AG04450 (cell line): ENCODE measurements at regions not wholly inside any gene's neighbourhood (a gene's known extent, or its start where the extent isn't known, plus 50 kb on each side); places are given as distances from the start of the nearest gene placed in this dataset.
"Not testable (repeated sequence)": the region's sequence is repeated elsewhere in the genome, so short reads cannot be mapped to it uniquely, and the experiment has no call there.

Experiments
- CTCF ChIA-PET: fragments of 300-600, 350-600 bp; formaldehyde crosslinking; extraction: SDS; loops from one replicate; lab custom pipeline; 2022; ENCODE audit warnings: antibody characterized with exemption, inconsistent platforms; lab: Charles Lee
- POLR2A ChIA-PET: fragments of 350-600 bp; formaldehyde crosslinking; extraction: SDS; loops from one replicate; lab custom pipeline; 2021; ENCODE audit warnings: antibody characterized with exemption, inconsistent platforms; lab: Yijun Ruan, JAX
- DNase-seq: peaks from one replicate; pipeline ENCODE4 v3.0.0-alpha.2; 2011; ENCODE audit warnings: low read depth, low spot score
- H3K27ac ChIP-seq: one replicate; pipeline ENCODE4 v1.5.1; 2012; ENCODE audit warnings: low read depth, low read length, control low read depth
- H3K27me3 ChIP-seq: one replicate; pipeline ENCODE4 v1.6.0; 2012; ENCODE audit warnings: low read length; ENCODE audit not compliant: control insufficient read depth, insufficient read depth
- H3K4me3 ChIP-seq: 2 replicates; pipeline ENCODE4 v1.5.1; 2011; ENCODE audit warnings: mild to moderate bottlenecking, low read depth, low read length, control low read depth
- H3K9me3 ChIP-seq: 2 replicates; pipeline ENCODE4 v1.5.1; 2012; ENCODE audit warnings: low read length; ENCODE audit not compliant: control insufficient read depth, insufficient read depth
- CTCF ChIP-seq: IDR thresholded peaks from 2 replicates; pipeline ENCODE4 v1.5.1; 2011; ENCODE audit warnings: low read depth, low read length, control low read depth, inconsistent platforms

DNA sequence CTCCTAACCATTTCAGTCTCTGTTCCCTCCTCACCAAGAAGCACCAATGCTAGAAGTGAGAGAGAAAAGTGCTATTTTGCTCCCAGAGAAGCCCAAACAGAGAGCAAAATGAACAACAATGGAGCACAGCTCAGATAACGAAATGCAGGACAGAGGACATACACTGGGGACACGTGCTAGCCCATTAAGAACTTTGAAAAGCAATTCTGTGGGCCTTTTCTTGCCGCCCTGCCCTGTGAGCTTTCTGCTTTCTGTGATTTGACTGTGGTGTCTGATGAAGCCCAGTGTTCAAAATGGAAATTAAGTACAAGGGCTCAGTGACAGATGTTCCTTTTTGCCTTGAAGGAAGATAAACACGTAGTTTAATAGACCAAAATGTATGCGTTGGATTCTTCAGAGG, 130.8 kb downstream of the S1PR1 start:
- POLR2A ChIA-PET: no interaction called here
- no peaks in the 10 kb centered on the region for H3K9me3 ChIP-seq
- no peaks in the 10 kb centered on the region for H3K27me3 ChIP-seq
- CTCF ChIA-PET: interaction anchor here (2.3 to 3.6 kb wide), 2 partner anchors 10 to 58 kb away, joined by 15 to 28 read pairs; no protein-coding TSS in a partner anchor
- no peak for TF ChIP-seq CTCF
- H3K27ac ChIP-seq: no peak overlapping the region
- no peak overlapping the region for H3K4me3 ChIP-seq
- DNase-seq: no peak

DNA sequence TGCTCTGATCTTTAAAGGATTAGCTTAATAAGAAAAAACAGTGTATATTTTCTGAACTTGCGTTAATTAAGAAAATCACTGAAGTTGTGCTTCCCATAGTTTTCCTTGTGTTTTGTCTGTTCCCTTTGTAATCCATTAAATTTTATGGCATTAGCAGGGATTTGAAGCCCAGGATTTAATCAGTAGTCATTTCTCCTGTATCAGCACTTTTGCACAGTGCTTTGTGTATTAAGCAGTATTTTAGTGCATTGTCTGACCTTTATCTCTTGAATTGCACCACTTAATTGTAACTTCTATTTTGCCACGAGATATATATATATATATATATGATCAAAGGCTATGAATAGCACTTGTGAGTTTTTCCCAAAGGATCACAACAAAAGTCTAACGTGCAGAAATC, 133.7 kb downstream of the S1PR1 start:
- POLR2A ChIA-PET: interaction anchor here (0.7 kb wide), 1 partner anchor 17 kb away, joined by 4 read pairs; no protein-coding TSS in a partner anchor

DNA sequence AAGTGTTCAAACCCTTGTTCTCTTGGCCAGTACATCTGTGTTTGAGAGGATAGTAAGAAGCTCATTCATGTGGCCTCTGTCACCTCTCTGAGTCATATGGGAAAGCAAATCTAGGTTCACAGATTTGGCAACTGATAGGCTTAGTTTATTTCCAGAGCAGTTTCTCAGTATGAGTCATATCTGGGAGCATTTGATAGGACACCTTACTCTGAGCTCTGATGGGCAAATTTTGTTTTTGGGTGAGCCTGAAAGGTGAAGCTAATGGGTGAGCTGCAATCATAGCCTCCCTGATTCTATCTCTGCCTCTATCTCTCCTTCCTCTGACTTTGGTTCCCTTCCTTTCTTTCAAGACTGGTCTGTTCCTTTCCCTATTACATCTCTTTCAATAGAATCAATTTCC, 134.4 kb downstream of the S1PR1 start:
- no peak overlapping the region for H3K27ac ChIP-seq
- no peak for TF ChIP-seq CTCF
- peak; percentile 34 for DNase-seq
- CTCF ChIA-PET: interaction anchor here (2.4 to 3.3 kb wide), 2 partner anchors 13 to 62 kb away, joined by 14 to 17 read pairs; no protein-coding TSS in a partner anchor
- POLR2A ChIA-PET: interaction anchor here (0.7 kb wide), 1 partner anchor 18 kb away, joined by 4 read pairs; no protein-coding TSS in a partner anchor
- H3K27me3 ChIP-seq: peaks cover 4% of the 10 kb centered on the region
- H3K4me3 ChIP-seq: no peak overlapping the region
- H3K9me3 ChIP-seq: no peaks in the 10 kb centered on the region

More for the DNA sequence above, 133.7 kb downstream of the S1PR1 start:
- DNase-seq: no peak
- Histone ChIP-seq H3K27ac (no peak overlapping the region), H3K27me3 (no peaks in the 10 kb centered on the region), H3K4me3 (no peak overlapping the region), H3K9me3 (no peaks in the 10 kb centered on the region)
- CTCF ChIA-PET: interaction anchor here (2.4 to 3.3 kb wide), 2 partner anchors 12 to 61 kb away, joined by 14 to 17 read pairs; no protein-coding TSS in a partner anchor
- no peak for TF ChIP-seq CTCF

DNA sequence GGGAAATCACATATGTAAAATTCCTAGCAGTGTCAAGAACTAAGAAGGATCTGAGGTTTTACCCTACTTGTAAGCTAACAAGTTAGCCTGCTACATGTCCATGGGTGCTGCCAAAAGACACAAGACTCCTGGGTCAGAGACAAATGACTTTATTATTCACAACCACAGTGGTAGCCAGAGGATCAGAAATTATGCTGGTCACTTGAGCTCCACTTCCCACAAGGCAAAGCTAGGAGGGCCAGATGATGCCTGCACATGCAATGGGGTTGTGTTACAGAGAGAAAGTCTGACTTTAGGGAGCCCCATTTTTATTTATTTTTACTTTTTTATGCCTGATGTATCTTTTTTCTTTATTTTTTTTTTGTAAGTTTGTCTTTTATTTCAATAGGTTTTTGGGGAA, 136.8 kb downstream of the S1PR1 start:
- no peak overlapping the region for H3K27ac ChIP-seq
- TF ChIP-seq CTCF: no peak
- DNase-seq: no peak
- H3K4me3 ChIP-seq: no peak overlapping the region
- CTCF ChIA-PET: interaction anchor here (0.7 to 2.5 kb wide), 2 partner anchors 16 to 64 kb away, joined by 4 to 8 read pairs; no protein-coding TSS in a partner anchor
- peaks cover 7% of the 10 kb centered on the region for H3K27me3 ChIP-seq
- H3K9me3 ChIP-seq: no peaks in the 10 kb centered on the region
- POLR2A ChIA-PET: no interaction called here

- CTCF ChIA-PET: interaction anchor here (0.7 to 2.5 kb wide), 2 partner anchors 18 to 73 kb away, joined by 8 read pairs; no protein-coding TSS in a partner anchor
- H3K27me3 ChIP-seq, H3K4me3 ChIP-seq, DNase-seq, H3K27ac ChIP-seq, POLR2A ChIA-PET, H3K9me3 ChIP-seq: not testable (repeated sequence)
Observed at GRCh38 chr1:101375448-101375847, 138.6 kb downstream of the S1PR1 start.
